ENCODE measurements at regions not wholly inside any gene's neighbourhood (a gene's known extent, or its start where the extent isn't known, plus 50 kb on each side); places are given as distances from the start of the nearest gene placed in this dataset.
A peak's percentile ranks its signal among the peaks of the same experiment; 100 is the strongest.

DNA sequence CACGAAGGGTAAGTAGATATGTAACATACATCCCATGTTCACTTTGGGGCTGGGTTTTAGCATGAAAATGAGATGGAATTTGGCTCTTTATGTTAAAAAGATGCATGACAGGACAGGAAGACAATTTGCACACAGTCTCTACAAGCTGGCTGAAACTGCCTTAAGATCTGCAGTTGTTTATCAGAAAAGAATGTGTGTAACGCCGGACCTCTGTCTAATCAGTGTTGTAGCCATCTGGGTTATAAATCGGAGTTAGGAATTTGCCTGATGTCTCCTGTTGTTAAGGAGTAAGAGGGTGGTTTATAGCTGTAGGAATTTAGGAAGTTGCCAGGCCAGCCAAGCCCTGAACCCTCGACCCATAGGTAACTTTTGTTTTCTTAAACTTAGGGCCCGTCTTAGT is 562.9 kb upstream of the FAT1 start:
- dilution Hi-C loops (cut with MboI; ENCODE audit: extremely low pct_ligation_motif_present, low sequenced_read_pairs): no loop called here
- Histone ChIP-seq H3K27ac (ENCODE audit: control insufficient read depth, insufficient read depth, low read length) (no peak overlapping the region), H3K9me1 (ENCODE audit: control insufficient read depth, extremely low read depth, insufficient read depth, low read length) (no peaks in the 10 kb centered on the region), H3K4me2 (ENCODE audit: control insufficient read depth, extremely low read depth, insufficient read depth, low read depth, low read length) (no peak overlapping the region), H3K9ac (ENCODE audit: control insufficient read depth, extremely low read depth, insufficient read depth, low read length) (no peak overlapping the region), H3K4me1 (ENCODE audit: control insufficient read depth, extremely low read depth, insufficient read depth, low read length) (peaks cover 6% of the 10 kb centered on the region), H3K4me3 (ENCODE audit: control insufficient read depth in 2 of 3, extremely low read depth in 1 of 3, insufficient read depth in 2 of 3, low read depth in 1 of 3, low read length in 3 of 3) (no peak overlapping the region), H3K9me3 (ENCODE audit: control insufficient read depth, low read depth, low read length) (no peaks in the 10 kb centered on the region), H3K27me3 (ENCODE audit: control insufficient read depth, extremely low read depth, insufficient read depth, low read length) (no peaks in the 10 kb centered on the region), H4K20me1 (ENCODE audit: control insufficient read depth, extremely low read depth, insufficient read depth, low read length) (no peaks in the 10 kb centered on the region), H2AFZ (ENCODE audit: control insufficient read depth, low read length) (no peak overlapping the region), H3K36me3 (ENCODE audit: control insufficient read depth in 2 of 2, extremely low read depth in 1 of 2, insufficient read depth in 2 of 2, low read length in 2 of 2) (no peaks in the 10 kb centered on the region), H3K79me2 (ENCODE audit: control insufficient read depth, insufficient read depth, low read length) (no peaks in the 10 kb centered on the region)
- DNase-seq (ENCODE audit: low read depth, low spot score) (no peak), FAIRE-seq (no peak)
- TF ChIP-seq, protein P1, sequence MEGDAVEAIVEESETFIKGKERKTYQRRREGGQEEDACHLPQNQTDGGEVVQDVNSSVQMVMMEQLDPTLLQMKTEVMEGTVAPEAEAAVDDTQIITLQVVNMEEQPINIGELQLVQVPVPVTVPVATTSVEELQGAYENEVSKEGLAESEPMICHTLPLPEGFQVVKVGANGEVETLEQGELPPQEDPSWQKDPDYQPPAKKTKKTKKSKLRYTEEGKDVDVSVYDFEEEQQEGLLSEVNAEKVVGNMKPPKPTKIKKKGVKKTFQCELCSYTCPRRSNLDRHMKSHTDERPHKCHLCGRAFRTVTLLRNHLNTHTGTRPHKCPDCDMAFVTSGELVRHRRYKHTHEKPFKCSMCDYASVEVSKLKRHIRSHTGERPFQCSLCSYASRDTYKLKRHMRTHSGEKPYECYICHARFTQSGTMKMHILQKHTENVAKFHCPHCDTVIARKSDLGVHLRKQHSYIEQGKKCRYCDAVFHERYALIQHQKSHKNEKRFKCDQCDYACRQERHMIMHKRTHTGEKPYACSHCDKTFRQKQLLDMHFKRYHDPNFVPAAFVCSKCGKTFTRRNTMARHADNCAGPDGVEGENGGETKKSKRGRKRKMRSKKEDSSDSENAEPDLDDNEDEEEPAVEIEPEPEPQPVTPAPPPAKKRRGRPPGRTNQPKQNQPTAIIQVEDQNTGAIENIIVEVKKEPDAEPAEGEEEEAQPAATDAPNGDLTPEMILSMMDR (optimal IDR thresholded peaks at IDR 0.05 in 1 of 3, IDR thresholded peaks at IDR 0.05 in 1 of 3, conservative IDR thresholded peaks at IDR 0.05 in 1 of 3; ENCODE audit: extremely low read depth in 1 of 3, insufficient read depth in 2 of 3, low read length in 3 of 3): no peak
- no peak for TF ChIP-seq EZH2 (IDR thresholded peaks at IDR 0.05; ENCODE audit: low read length)

DNA sequence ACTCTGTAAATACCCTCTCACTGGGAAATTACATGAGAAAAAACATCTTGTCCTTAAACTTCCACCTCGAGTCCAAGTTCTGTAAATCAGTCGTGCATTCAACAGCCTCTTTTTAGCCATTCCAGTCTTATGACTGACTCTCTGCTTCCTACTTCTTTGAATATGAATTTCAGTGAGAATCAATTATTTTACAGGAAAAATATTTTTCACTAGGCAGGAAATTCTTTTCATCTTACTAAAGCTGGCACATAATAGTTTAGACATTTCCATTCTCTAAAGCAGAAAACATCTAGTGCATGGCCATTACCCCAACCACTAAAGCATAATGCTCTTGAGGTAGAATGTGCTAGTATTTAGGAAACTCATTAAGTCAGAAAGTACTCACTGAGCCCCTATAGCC is 565.7 kb upstream of the FAT1 start:
- dilution Hi-C loops (cut with MboI; ENCODE audit: extremely low pct_ligation_motif_present, low sequenced_read_pairs): no loop called here

More for the DNA sequence above, 565.7 kb upstream of the FAT1 start:
- Histone ChIP-seq H3K4me2 (ENCODE audit: control insufficient read depth, extremely low read depth, insufficient read depth, low read depth, low read length) (no peak overlapping the region), H3K9me1 (ENCODE audit: control insufficient read depth, extremely low read depth, insufficient read depth, low read length) (no peaks in the 10 kb centered on the region), H3K9me3 (ENCODE audit: control insufficient read depth, low read depth, low read length) (no peaks in the 10 kb centered on the region), H3K4me1 (ENCODE audit: control insufficient read depth, extremely low read depth, insufficient read depth, low read length) (peaks cover 8% of the 10 kb centered on the region), H3K9ac (ENCODE audit: control insufficient read depth, extremely low read depth, insufficient read depth, low read length) (no peak overlapping the region), H3K36me3 (ENCODE audit: control insufficient read depth in 2 of 2, extremely low read depth in 1 of 2, insufficient read depth in 2 of 2, low read length in 2 of 2) (no peaks in the 10 kb centered on the region), H3K27me3 (ENCODE audit: control insufficient read depth, extremely low read depth, insufficient read depth, low read length) (no peaks in the 10 kb centered on the region), H4K20me1 (ENCODE audit: control insufficient read depth, extremely low read depth, insufficient read depth, low read length) (no peaks in the 10 kb centered on the region), H3K4me3 (ENCODE audit: control insufficient read depth in 2 of 3, extremely low read depth in 1 of 3, insufficient read depth in 2 of 3, low read depth in 1 of 3, low read length in 3 of 3) (no peak overlapping the region), H2AFZ (ENCODE audit: control insufficient read depth, low read length) (peak overlapping the region; percentile 33), H3K79me2 (ENCODE audit: control insufficient read depth, insufficient read depth, low read length) (no peaks in the 10 kb centered on the region), H3K27ac (ENCODE audit: control insufficient read depth, insufficient read depth, low read length) (no peak overlapping the region)
- no peak for FAIRE-seq
- DNase-seq (ENCODE audit: low read depth, low spot score): no peak
- no peak for TF ChIP-seq EZH2 (IDR thresholded peaks at IDR 0.05; ENCODE audit: low read length)
- TF ChIP-seq, protein P1 (optimal IDR thresholded peaks at IDR 0.05 in 1 of 3, IDR thresholded peaks at IDR 0.05 in 1 of 3, conservative IDR thresholded peaks at IDR 0.05 in 1 of 3; ENCODE audit: extremely low read depth in 1 of 3, insufficient read depth in 2 of 3, low read length in 3 of 3): no peak
